Cerebellar cortex (tissue), 1 donor: ENCODE measurements at regions not wholly inside any gene's neighbourhood (a gene's known extent, or its start where the extent isn't known, plus 50 kb on each side); places are given as distances from the start of the nearest gene placed in this dataset.
"Not testable (repeated sequence)": the region's sequence is repeated elsewhere in the genome, so short reads cannot be mapped to it uniquely, and the experiment has no call there.

Experiments
- DNase-seq: peaks from one replicate; pipeline ENCODE4 v3.0.0-alpha.2; 2015; ENCODE audit warnings: low spot score

DNA sequence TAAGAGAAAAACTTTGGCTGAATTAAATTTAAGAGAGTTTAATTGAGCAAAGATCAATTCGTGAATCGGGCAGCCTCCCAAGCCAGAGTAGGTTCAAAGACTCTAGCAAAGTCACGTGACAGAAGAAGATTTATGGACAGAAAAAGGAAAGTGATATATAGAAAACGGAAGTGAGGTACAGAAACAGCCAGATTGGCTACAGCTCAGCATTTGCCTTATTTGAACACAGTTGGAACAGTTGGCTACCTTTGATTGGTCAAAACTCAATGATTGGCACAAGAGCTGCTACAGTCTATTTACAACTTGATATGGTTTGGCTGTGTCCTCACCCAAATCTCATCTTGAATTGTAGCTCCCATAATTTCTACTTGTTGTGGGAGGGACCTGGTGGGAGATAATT, 102.6 kb downstream of the PLG start:
- no peak for DNase-seq

- DNase-seq: no peak
Observed at GRCh38 chr6:160808263-160808662, 106.2 kb downstream of the PLG start.

- no peak for DNase-seq
Observed at GRCh38 chr6:160810238-160810637, 108.2 kb downstream of the PLG start.

DNA sequence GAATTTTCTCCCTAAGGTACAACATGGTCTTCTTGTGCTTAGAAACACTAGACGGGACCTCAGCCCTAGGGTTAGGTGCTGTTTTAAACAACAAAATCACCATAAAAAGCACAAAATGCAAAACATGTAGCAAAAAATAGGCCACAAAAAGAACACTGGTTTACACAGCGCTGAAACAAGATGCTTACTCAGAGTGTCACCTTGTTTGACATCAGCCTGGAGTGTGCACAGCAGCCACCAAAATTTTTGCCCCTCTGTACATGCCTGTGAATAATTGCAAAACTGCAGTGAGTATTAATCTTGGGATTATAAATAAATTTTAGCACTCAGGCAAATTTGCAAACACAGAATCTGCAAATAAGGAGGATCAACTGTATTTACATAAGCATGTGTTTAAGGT, 110.1 kb downstream of the PLG start:
- DNase-seq: no peak

DNA sequence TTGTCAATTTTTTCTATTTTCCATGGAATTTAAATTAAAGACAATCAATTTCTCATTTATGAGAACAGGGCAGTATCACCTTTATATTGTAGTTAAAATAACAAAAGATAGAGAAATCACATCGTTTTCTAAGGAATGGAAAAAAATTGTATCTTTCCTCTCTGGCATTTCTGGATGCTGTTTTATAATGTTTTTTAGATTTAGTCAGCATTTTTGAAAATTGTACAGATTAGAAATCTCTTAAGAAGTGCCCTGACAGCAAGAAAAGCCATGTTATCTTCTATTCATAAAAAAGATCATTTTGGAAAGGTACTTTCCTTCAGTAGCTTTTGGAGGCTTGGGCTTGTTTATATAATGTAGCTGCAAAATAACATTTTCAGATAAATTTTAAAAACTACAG, 116.9 kb downstream of the PLG start:
- no peak for DNase-seq

DNA sequence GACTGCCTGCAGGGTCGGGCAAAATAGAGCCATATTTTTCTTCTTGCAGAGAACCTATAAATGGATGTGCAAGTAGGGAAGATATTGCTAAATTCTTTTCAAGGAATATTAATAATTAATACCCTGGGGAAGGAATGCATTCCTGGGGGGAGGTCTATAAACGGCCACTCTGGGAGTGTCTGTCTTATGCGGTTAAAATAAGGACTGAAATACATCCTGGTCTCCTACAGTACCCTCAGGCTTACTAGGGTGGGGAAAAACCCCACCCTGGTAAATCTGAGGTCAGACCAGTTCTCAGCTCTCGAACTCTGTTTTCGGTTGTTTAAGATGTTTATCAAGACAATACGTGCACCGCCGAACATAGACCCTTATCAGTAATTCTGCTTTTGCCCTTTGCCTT, 118.6 kb downstream of the PLG start:
- DNase-seq: not testable (repeated sequence)

GRCh38 chr6:160831739-160832138, 129.7 kb downstream of the PLG start:
- DNase-seq: no peak

GRCh38 chr6:160832422-160832821, 130.4 kb downstream of the PLG start:
- no peak for DNase-seq

DNA sequence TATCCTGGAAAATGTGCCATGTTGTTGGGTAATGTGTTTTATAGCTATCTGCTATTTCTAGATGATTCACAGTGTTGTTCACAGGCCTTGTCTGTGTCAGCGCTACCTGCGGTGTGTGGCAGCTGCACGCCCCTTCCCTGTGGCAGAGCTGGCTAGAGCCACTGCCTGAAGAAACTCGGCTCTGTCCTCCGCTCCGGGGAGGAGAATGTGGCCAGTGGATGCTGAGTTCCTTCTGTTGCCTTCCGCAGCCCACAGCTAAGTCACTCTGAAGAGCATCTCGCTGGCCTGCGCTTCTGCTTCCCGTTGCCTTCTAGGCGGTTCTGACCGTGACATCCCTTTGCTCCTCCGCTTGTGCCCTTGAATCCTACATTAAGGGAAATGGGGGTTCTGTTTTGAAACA, 135.1 kb downstream of the PLG start:
- DNase-seq: peak; percentile 74

DNA sequence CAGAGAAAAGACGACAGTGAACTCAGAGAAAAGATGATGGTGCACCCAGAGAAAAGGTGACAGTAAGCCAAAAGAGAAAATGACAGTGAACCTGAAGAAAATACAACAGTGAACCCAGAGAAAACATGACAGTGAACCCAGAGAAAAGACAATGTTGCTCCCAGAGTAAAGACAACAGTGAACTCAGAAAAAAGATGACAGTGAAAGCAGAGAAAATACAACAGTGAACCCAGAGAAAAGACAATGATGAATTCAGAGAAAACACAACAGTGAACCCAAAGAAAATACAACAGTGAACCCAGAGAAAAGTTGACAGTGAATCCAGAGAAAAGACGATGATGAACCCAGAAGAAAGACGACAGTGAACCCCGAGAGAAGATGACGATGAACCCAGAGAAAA, 140.5 kb upstream of the MAP3K4 start:
- no peak for DNase-seq

GRCh38 chr6:160853946-160854345, 137.6 kb upstream of the MAP3K4 start:
- DNase-seq: no peak

DNA sequence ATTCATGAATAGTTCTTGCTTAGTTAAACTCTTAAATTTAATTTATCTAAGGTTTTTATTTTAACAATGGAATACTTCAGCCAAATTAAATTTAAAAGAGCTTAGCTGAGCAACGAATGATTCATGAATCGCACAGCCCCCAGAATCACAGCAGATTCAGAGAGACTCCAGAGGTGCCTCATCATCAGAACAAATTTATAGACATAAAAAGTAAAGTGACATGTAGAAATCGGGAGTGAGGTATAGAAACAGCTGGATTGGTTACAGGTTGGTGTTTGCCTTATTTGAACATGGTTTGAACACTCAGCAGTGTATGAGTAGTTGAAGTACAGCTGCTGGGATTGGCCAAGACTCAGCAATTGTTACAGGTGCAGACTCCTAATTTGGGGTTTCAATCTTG, 132.7 kb upstream of the MAP3K4 start:
- no peak for DNase-seq

GRCh38 chr6:160859822-160860221, 131.7 kb upstream of the MAP3K4 start:
- DNase-seq: no peak

GRCh38 chr6:160861824-160862223, 129.7 kb upstream of the MAP3K4 start:
- no peak for DNase-seq

DNA sequence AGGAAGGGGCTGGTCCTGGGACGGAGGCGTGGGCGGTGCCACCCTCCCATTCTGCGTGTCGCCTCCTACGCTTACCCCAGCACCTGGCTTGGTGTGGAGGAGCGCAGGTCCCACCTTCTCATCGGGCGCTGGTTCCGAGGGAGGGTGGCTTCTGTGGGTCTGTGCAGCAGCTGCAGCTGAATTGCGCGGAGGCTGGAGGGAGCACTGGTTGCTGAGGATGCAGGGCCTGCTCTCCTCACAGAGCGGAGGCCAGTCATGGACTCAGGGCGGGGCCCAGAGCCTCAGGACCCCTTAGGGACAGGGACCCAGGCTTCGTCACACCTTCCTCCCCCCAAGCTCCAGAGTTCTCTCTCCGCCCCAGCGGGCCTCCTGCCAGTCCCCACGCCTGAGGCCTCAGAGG, 127.8 kb upstream of the MAP3K4 start:
- DNase-seq: no peak

DNA sequence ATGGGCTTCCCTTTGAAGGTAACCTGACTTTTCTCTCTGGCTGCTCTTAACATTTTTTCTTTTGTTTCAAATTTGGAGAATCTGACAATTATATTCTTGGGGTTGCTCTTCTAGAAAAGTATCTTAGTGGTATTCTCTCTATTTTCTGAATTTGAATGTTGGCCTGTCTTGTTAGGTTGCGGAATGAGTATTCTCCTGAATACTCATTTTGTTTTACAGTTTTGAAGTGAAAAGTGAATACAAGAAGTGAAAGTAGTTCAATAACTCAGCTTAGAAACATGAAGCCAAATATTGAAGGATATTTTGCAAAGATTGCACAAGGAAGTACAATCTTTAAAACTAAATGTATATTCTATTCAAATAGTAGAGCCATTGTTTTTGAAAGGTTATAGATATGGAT, 120.2 kb upstream of the MAP3K4 start:
- DNase-seq: no peak

- no peak for DNase-seq
Observed at GRCh38 chr6:160881148-160881808, 110.3 kb upstream of the MAP3K4 start.

GRCh38 chr6:160882006-160882405, 109.6 kb upstream of the MAP3K4 start:
- no peak for DNase-seq

GRCh38 chr6:160882791-160883279, 108.7 kb upstream of the MAP3K4 start:
- no peak for DNase-seq

DNA sequence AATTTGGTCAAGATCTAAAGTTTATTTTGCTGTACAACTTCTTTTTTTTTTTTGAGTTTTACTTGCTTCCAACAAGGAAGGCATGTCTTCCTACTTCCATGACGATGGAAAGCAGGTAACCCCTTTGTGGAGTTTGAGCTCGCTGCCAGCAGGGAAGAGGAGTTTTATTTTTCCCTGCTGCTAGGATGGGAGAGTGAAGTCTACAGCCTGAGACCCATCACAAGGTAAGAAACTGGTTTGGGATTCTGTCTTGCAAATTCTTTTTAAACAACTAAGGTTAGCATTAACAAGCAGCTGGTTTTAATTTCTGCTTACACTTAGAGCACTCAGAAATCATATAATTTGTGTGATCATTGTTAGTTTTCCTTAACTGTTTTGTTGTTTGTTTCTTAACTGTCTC, 108.0 kb upstream of the MAP3K4 start:
- no peak for DNase-seq

GRCh38 chr6:160883999-160884398, 107.6 kb upstream of the MAP3K4 start:
- DNase-seq: no peak

GRCh38 chr6:160889148-160889547, 102.4 kb upstream of the MAP3K4 start:
- DNase-seq: not testable (repeated sequence)

DNA sequence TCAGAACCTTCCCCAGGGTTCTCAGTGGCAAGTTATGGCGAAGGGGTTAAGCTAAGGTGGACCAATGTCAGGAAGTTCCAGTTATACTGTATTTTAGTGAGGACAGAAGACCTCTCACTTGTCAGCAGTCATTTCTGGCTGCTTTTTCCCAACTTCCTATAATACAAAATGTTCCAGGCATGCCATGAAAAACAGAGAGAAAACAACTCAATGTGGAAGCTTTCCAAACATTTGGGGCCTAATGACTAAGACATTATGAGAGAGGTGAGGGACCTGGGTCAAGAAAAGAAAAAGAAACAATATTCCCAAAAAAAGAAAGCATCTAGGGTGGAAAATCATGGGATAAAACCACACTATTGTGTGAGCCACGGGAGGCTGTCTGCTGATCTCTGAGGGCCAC, 99.9 kb upstream of the MAP3K4 start:
- no peak for DNase-seq

DNA sequence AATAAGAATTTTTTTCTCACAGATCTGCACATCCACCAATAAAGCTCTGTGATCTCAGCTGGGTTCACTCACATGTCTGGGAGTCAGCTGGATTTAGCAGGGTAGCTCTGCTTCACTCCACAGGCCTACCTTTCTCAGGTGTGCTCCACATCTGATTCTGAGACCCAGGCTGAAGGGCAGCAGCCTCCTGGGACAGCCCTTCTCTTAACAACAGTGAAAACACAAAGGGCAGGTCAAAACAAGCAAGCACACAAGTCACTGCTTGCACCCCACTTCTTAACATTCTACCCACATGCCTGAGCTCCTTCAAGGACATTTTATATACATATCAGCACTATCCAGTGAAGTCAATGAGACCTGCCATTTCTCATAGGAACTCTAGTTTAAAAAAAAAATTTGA, 96.0 kb upstream of the MAP3K4 start:
- DNase-seq: no peak
